Epithelial cell of proximal tubule (primary cell): ENCODE measurements at regions not wholly inside any gene's neighbourhood (a gene's known extent, or its start where the extent isn't known, plus 50 kb on each side); places are given as distances from the start of the nearest gene placed in this dataset.
"Not testable (repeated sequence)": the region's sequence is repeated elsewhere in the genome, so short reads cannot be mapped to it uniquely, and the experiment has no call there.

Source experiments
- DNase-seq: peaks from one replicate; pipeline ENCODE4 v3.0.0-alpha.2; 2011; ENCODE audit warnings: low read depth
- H3K4me3 ChIP-seq: 2 replicates; pipeline ENCODE4 v1.5.1; 2011; ENCODE audit warnings: low read depth, mild to moderate bottlenecking, low read length
- TF ChIP-seq, protein P1 (sequence below): conservative IDR thresholded peaks from 2 replicates; pipeline ENCODE4 v1.5.1; 2012; ENCODE audit warnings: low read depth, mild to moderate bottlenecking, low read length

- DNase-seq, result no peak
- TF ChIP-seq, protein P1, sequence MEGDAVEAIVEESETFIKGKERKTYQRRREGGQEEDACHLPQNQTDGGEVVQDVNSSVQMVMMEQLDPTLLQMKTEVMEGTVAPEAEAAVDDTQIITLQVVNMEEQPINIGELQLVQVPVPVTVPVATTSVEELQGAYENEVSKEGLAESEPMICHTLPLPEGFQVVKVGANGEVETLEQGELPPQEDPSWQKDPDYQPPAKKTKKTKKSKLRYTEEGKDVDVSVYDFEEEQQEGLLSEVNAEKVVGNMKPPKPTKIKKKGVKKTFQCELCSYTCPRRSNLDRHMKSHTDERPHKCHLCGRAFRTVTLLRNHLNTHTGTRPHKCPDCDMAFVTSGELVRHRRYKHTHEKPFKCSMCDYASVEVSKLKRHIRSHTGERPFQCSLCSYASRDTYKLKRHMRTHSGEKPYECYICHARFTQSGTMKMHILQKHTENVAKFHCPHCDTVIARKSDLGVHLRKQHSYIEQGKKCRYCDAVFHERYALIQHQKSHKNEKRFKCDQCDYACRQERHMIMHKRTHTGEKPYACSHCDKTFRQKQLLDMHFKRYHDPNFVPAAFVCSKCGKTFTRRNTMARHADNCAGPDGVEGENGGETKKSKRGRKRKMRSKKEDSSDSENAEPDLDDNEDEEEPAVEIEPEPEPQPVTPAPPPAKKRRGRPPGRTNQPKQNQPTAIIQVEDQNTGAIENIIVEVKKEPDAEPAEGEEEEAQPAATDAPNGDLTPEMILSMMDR, result peak; percentile 63
- H3K4me3 ChIP-seq, result no peak overlapping the region
Measured at GRCh38 chrX:36898301-36898700, 109.9 kb upstream of the FAM47C start.

DNA sequence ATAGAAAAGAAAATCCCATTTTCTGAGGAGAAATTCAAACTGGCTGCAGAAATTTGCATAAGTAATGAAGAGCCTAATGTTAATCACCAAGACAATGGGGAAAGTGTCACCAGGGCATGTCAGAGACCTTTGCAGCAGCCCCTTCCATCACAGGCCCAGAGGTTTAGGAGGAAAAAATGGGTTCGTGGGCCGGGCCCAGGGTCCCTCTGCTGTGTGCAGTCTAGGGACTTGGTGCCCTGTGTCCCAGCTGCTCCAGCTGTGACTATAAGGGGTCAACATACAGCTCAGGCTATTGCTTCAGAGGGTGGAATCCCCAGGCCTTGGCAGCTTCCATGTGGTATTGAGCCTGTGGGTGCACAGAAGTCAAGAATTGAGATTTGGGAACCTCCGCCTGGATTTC is 103.6 kb upstream of the FAM47C start:
- DNase-seq, H3K4me3 ChIP-seq: not testable (repeated sequence)

DNA sequence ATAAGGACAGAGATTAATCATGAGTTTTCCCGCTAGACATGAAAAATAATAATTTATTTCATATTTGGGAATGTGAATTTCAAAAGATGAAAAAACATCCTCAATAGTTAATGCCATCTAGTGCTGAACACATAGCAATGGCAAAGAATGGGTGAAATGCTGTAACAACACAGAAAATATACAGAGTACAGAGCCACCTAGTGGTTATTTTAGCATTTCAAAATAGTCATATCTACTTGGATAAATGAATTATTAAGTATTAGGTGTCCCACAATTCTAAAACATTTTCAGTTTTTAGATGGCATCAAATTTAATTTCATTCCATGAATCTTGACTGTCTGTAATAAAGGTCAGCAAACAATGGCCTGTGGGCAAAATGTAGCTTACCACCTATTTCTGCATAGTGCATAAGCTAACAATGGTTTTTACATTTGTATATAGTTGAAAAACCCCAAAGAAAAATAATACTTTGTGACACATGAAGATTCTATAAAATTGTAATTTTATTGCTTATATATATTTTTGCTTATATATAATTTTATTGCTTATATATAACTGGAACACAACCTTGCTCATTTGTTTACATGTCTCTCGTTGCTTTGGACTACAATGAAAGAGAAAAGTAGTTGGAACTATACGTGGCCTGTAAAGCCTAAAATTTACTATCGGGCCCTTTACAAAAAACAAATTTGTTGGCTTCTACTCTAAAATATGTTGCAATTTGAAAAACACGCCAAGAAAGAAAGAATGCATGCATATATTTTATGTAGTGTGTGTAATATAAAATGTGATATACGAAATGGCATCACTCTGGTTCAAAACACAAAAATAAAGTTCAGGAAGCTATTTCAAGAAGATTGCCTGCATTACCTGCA is 99.1 kb upstream of the FAM47C start:
- TF ChIP-seq, protein P1, result peak; percentile 50
- no peak overlapping the region for H3K4me3 ChIP-seq
- no peak for DNase-seq

DNA sequence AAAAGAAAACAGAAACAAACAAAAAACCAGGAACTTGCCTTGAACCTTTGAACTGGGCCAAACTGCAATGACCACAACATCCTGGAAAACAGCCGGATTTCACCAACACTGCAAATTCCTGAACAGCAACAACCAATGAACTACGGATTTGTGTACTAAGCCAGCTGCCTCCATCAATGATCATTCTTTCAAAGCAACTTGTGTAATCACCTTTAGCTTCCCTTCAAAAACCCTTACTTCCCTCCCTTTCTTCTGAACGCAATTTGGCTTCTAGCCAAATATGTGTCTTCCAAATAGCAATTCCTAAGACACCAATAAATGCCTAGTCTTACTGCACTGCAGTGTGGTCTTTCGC is 98.5 kb upstream of the FAM47C start:
- peak; percentile 3 for DNase-seq
- no peak overlapping the region for H3K4me3 ChIP-seq

GRCh38 chrX:36913551-36913950 is 94.6 kb upstream of the FAM47C start:
- H3K4me3 ChIP-seq, result no peak overlapping the region
- no peak for DNase-seq
- TF ChIP-seq, protein P1, result no peak

More for the DNA sequence above, 98.5 kb upstream of the FAM47C start:
- TF ChIP-seq, protein P1, result no peak

- no peak for DNase-seq
- H3K4me3 ChIP-seq, result no peak overlapping the region
- TF ChIP-seq, protein P1, result no peak
Measured at GRCh38 chrX:36916941-36917340, 91.2 kb upstream of the FAM47C start.

DNA sequence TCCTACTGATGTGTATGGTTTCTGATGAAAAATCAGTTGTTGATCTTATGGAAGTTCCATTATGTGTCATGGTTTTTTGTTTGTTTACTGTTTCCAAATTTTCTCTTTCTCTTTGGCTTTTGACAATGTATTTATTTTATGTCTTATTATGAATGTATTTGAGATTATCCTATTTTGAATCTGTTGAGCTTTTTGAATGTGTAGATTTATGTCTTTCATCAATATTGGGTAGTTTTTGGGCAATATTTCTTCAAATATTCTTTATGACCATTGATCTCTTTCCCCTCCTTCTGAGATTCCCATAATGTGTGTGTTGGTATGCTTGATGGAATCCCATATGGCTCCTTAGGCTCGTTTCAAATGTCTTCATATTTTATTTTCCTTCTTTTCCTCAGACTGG is 80.5 kb upstream of the FAM47C start:
- no peak overlapping the region for H3K4me3 ChIP-seq
- TF ChIP-seq, protein P1, result no peak
- DNase-seq, result no peak
